GM12878 (cell line): ENCODE measurements at regions not wholly inside any gene's neighbourhood (a gene's known extent, or its start where the extent isn't known, plus 50 kb on each side); places are given as distances from the start of the nearest gene placed in this dataset.

Experiments used
- CTCF ChIP-seq, 3 experiments: IDR thresholded peaks in 2 of 3; conservative IDR thresholded peaks in 1 of 3; 2 replicates each; pipeline ENCODE4 v1.5.1; 2011; ENCODE audit warnings: low read depth in 3 of 3, low read length in 3 of 3, mild to moderate bottlenecking in 3 of 3, control low read depth in 2 of 3, moderate library complexity in 2 of 3, inconsistent platforms in 1 of 3, mixed read lengths in 1 of 3; ENCODE audit not compliant: control insufficient read depth in 2 of 3, insufficient read depth in 1 of 3; ENCODE audit errors: extremely low read depth in 1 of 3
- ELK1 ChIP-seq: IDR thresholded peaks from 2 replicates; pipeline ENCODE4 v1.6.1; 2012; ENCODE audit warnings: low read depth, low read length, improper control_type of control experiment

GRCh38 chr9:119829186-119829585 lies 460.0 kb upstream of the BRINP1 start:
- TF ChIP-seq CTCF (IDR thresholded peaks at IDR 0.05 in 2 of 3, conservative IDR thresholded peaks at IDR 0.05 in 1 of 3; ENCODE audit: control insufficient read depth in 2 of 3, extremely low read depth in 1 of 3, insufficient read depth in 1 of 3, low read depth in 3 of 3, low read length in 3 of 3): no peak
- no peak for TF ChIP-seq ELK1
